Progenitor cell of endocrine pancreas (in vitro differentiated cells): ENCODE measurements at regions not wholly inside any gene's neighbourhood (a gene's known extent, or its start where the extent isn't known, plus 50 kb on each side); places are given as distances from the start of the nearest gene placed in this dataset.

Experiments used
- DNase-seq: peaks from one replicate; pipeline ENCODE4 v3.0.0; 2021; ENCODE audit warnings: low spot score; ENCODE audit not compliant: unreplicated experiment
- H3K27ac Mint-ChIP-seq: 2 replicates; pipeline ENCODE4 v1.8.0; 2021; ENCODE audit warnings: mild to moderate bottlenecking, moderate library complexity, mixed read lengths
- H3K27me3 Mint-ChIP-seq: 2 replicates; pipeline ENCODE4 v1.8.0; 2021; ENCODE audit warnings: mixed read lengths
- H3K36me3 Mint-ChIP-seq: 2 replicates; pipeline ENCODE4 v1.8.0; 2022; ENCODE audit warnings: mixed read lengths; ENCODE audit not compliant: insufficient read depth
- H3K4me1 Mint-ChIP-seq: 2 replicates; pipeline ENCODE4 v1.8.0; 2021; ENCODE audit warnings: low read depth, mixed read lengths
- H3K4me3 Mint-ChIP-seq: 2 replicates; pipeline ENCODE4 v1.8.0; 2021; ENCODE audit warnings: low read depth, mild to moderate bottlenecking, moderate library complexity, mixed read lengths
- H3K9me3 Mint-ChIP-seq: 2 replicates; pipeline ENCODE4 v1.8.0; 2021; ENCODE audit warnings: low read depth, mixed read lengths
- TF ChIP-seq, protein P1 (sequence below): fragments of 200-600 bp; sonication (generic); IDR thresholded peaks from one replicate; pipeline ENCODE4 v1.5.0; 2021; ENCODE audit warnings: antibody characterized with exemption, mild to moderate bottlenecking; ENCODE audit not compliant: unreplicated experiment

DNA sequence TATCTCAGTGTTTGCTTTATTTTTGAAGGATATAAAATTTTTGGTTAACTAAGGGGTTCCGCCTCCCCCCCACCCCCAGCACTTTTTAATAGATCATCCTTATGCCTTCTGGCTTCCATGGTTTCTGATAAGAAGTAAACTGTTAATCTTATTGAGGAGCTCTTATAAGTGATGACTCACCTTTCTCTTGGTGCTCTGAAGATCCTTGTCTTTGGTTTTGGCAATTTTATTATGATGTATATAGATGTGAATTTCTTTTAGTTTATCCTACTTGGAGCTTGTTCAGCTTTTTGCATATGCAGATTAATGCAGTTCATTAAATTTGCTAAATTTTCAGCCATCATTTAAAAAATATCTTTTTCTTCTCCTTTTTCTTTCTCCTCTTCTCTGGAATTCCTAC, 91.7 kb upstream of the CTAGE1 start:
- no peak overlapping the region for H3K4me3 Mint-ChIP-seq
- H3K27me3 Mint-ChIP-seq: no peaks in the 10 kb centered on the region
- no peak overlapping the region for H3K27ac Mint-ChIP-seq

DNA sequence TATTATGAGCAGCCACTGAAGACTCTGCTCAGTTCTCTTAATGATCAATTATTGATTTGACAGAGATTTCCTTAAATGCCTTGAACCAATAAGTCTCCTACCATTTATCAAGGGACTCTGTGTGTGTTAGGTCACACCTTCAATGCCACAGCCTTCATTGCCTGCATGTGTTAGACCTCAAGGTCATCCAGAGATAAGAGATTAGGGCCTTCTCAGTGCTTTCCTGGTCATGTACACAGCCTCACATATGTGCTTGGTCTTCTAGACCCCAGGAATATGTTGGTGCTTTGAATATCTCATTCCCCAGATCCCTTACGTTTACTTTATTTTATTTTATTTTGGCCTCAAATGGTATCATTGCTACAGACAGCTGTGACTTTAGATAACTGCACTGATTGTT, 93.0 kb upstream of the CTAGE1 start:
- TF ChIP-seq, protein P1, sequence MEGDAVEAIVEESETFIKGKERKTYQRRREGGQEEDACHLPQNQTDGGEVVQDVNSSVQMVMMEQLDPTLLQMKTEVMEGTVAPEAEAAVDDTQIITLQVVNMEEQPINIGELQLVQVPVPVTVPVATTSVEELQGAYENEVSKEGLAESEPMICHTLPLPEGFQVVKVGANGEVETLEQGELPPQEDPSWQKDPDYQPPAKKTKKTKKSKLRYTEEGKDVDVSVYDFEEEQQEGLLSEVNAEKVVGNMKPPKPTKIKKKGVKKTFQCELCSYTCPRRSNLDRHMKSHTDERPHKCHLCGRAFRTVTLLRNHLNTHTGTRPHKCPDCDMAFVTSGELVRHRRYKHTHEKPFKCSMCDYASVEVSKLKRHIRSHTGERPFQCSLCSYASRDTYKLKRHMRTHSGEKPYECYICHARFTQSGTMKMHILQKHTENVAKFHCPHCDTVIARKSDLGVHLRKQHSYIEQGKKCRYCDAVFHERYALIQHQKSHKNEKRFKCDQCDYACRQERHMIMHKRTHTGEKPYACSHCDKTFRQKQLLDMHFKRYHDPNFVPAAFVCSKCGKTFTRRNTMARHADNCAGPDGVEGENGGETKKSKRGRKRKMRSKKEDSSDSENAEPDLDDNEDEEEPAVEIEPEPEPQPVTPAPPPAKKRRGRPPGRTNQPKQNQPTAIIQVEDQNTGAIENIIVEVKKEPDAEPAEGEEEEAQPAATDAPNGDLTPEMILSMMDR: no peak
- Mint-ChIP-seq H3K27ac (peak overlapping the region; percentile 44), H3K9me3 (peaks cover 2% of the 10 kb centered on the region), H3K4me1 (peaks cover 19% of the 10 kb centered on the region), H3K4me3 (no peak overlapping the region), H3K36me3 (no peaks in the 10 kb centered on the region), H3K27me3 (no peaks in the 10 kb centered on the region)
- no peak for DNase-seq

More for the DNA sequence above, 91.7 kb upstream of the CTAGE1 start:
- H3K9me3 Mint-ChIP-seq: peaks cover 2% of the 10 kb centered on the region
- TF ChIP-seq, protein P1: no peak
- no peaks in the 10 kb centered on the region for H3K36me3 Mint-ChIP-seq
- peaks cover 20% of the 10 kb centered on the region for H3K4me1 Mint-ChIP-seq
- no peak for DNase-seq

DNA sequence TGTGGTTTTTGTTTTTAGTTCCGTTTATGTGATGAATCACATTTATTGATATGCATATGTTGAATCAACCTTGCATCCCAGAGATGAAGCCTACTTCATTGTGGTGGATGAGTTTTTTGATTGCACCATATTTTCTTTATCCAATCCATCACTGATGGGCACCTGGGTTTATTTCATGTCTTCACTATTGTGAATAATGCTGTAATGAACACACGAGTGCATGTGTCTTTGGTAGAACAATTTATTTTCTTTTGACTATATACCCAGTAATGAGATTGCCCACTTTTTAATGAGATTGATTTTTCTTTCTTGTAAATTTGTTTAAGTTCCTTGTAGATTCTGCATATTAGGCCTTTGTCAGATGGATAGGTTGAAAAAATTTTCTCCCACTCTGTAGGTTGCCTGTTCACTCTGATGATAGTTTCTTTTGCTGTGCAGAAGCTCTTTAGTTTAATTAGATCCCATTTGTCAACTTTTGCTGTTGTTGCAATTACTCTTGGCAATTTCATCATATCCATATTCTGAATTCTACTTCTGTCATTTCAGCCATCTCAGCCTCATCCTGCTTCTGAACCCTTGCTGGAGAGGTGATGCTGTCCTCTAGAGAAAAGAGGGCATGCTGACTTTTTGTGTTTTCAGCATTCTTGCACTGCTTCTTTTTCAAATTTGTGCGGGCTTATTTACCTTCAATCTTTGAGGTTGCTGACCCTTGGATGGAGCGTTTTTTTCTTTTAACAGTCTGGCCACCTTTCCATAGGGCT, 96.2 kb upstream of the CTAGE1 start:
- peaks cover 2% of the 10 kb centered on the region for H3K9me3 Mint-ChIP-seq
- no peaks in the 10 kb centered on the region for H3K36me3 Mint-ChIP-seq
- no peaks in the 10 kb centered on the region for H3K27me3 Mint-ChIP-seq
- no peak overlapping the region for H3K4me3 Mint-ChIP-seq
- DNase-seq: no peak
- TF ChIP-seq, protein P1: no peak
- no peak overlapping the region for H3K27ac Mint-ChIP-seq
- peaks cover 19% of the 10 kb centered on the region for H3K4me1 Mint-ChIP-seq

DNA sequence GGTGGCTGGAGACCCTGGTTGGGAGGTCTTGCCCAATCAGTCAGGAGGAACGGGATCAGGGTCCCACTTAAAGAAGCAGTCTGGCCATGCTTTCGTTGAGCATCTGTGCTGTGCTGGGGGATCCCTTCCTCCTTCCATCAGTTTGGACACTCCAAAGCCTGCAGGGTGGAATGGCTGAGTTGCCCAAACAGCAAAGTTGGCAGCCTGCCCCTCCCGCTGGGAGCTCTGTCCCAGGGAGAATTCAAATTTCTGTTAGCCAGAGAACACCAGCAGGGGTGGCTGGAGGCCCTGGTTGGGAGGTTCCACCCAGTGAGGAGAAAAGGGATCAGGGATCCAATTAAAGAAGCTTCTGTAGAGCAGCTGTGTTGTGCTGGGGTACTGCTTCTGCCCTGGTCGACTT, 96.9 kb upstream of the CTAGE1 start:
- Mint-ChIP-seq H3K36me3 (no peaks in the 10 kb centered on the region), H3K4me3 (no peak overlapping the region), H3K4me1 (peaks cover 19% of the 10 kb centered on the region), H3K27me3 (no peaks in the 10 kb centered on the region), H3K27ac (no peak overlapping the region), H3K9me3 (peaks cover 2% of the 10 kb centered on the region)
- DNase-seq: no peak
- TF ChIP-seq, protein P1: no peak

DNA sequence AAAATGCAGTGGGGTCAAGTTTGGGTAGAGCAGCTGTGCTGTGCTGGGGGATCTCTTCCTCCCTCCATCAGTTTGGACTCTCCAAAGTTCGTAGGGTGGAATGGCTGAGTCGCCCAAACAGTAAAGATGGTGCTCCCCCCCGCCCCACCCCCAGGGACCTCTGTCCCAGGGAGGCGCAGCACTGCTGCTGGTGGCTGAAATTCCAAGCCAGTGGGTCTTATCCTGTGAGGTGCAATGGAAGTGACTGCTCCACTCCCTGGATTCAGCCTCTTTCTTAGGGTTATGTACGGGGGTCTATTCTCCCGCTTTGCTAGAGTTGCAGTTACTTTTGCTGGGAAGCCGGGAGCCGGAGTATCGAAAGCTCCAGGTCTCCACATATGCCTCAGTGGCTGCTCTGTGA, 97.5 kb upstream of the CTAGE1 start:
- peaks cover 19% of the 10 kb centered on the region for H3K4me1 Mint-ChIP-seq
- H3K36me3 Mint-ChIP-seq: no peaks in the 10 kb centered on the region
- no peak for DNase-seq
- no peaks in the 10 kb centered on the region for H3K9me3 Mint-ChIP-seq
- no peaks in the 10 kb centered on the region for H3K27me3 Mint-ChIP-seq
- no peak overlapping the region for H3K27ac Mint-ChIP-seq
- H3K4me3 Mint-ChIP-seq: no peak overlapping the region
- TF ChIP-seq, protein P1: no peak
